ENCODE measurements at regions not wholly inside any gene's neighbourhood (a gene's known extent, or its start where the extent isn't known, plus 50 kb on each side); places are given as distances from the start of the nearest gene placed in this dataset.

GRCh38 chr15:52862677-52863076 is 72.5 kb upstream of the ONECUT1 start:
- no peak for DNase-seq

GRCh38 chr15:52858782-52859176 is 68.6 kb upstream of the ONECUT1 start:
- DNase-seq, result no peak

GRCh38 chr15:52857937-52858781 is 68.0 kb upstream of the ONECUT1 start:
- no peak for DNase-seq

GRCh38 chr15:52857471-52857870 is 67.3 kb upstream of the ONECUT1 start:
- DNase-seq, result no peak

GRCh38 chr15:52856286-52856685 is 66.2 kb upstream of the ONECUT1 start:
- no peak for DNase-seq

GRCh38 chr15:52855157-52855556 is 65.0 kb upstream of the ONECUT1 start:
- DNase-seq, result no peak

GRCh38 chr15:52844823-52845222 is 54.7 kb upstream of the ONECUT1 start:
- no peak for DNase-seq
